Parathyroid adenoma (tissue), 2 donors: ENCODE measurements at regions not wholly inside any gene's neighbourhood (a gene's known extent, or its start where the extent isn't known, plus 50 kb on each side); places are given as distances from the start of the nearest gene placed in this dataset.

Experiments
- H2AFZ ChIP-seq: fragments of 300-600 bp; sonication (generic); one replicate; pipeline ENCODE4 v1.7.0; 2017; ENCODE audit warnings: antibody characterized with exemption, mild to moderate bottlenecking
- H3K27ac ChIP-seq: fragments of 300-600 bp; sonication (generic); one replicate; pipeline ENCODE4 v1.7.0; 2017
- H3K27me3 ChIP-seq: fragments of 300-600 bp; sonication (generic); one replicate; pipeline ENCODE4 v1.7.0; 2017; ENCODE audit warnings: low read length; ENCODE audit not compliant: control insufficient read depth, insufficient read depth
- H3K36me3 ChIP-seq: fragments of 300-600 bp; sonication (generic); one replicate; pipeline ENCODE4 v1.7.0; 2017; ENCODE audit warnings: low read length; ENCODE audit not compliant: control insufficient read depth, insufficient read depth
- H3K4me1 ChIP-seq: fragments of 300-600 bp; sonication (generic); one replicate; pipeline ENCODE4 v1.7.0; 2017; ENCODE audit warnings: control low read depth
- H3K4me2 ChIP-seq: fragments of 300-600 bp; sonication (generic); one replicate; pipeline ENCODE4 v1.7.0; 2017; ENCODE audit warnings: low read length
- H3K4me3 ChIP-seq: fragments of 300-600 bp; sonication (generic); one replicate; pipeline ENCODE4 v1.7.0; 2017; ENCODE audit warnings: low read depth, low read length
- H3K79me2 ChIP-seq: fragments of 300-600 bp; sonication (generic); one replicate; pipeline ENCODE4 v1.7.0; 2017; ENCODE audit warnings: control low read depth
- H3K9ac ChIP-seq: fragments of 300-600 bp; sonication (generic); one replicate; pipeline ENCODE4 v1.7.0; 2017; ENCODE audit warnings: mild to moderate bottlenecking
- H3K9me3 ChIP-seq: fragments of 300-600 bp; sonication (generic); one replicate; pipeline ENCODE4 v1.7.0; 2017; ENCODE audit warnings: low read length; ENCODE audit not compliant: control insufficient read depth
- TF ChIP-seq, protein P1 (sequence below): fragments of 300-600 bp; sonication (generic); IDR thresholded peaks from one replicate; pipeline ENCODE4 v1.7.0; 2017; ENCODE audit warnings: antibody characterized with exemption, mild to moderate bottlenecking
- donor health status: primary hyperparathyroidism.

GRCh38 chr4:18777190-18777930, 755.8 kb upstream of the LCORL start:
- H3K4me1 ChIP-seq = no peaks in the 10 kb centered on the region
- no peak overlapping the region for H3K4me3 ChIP-seq
- no peaks in the 10 kb centered on the region for H3K9me3 ChIP-seq
- TF ChIP-seq, protein P1, sequence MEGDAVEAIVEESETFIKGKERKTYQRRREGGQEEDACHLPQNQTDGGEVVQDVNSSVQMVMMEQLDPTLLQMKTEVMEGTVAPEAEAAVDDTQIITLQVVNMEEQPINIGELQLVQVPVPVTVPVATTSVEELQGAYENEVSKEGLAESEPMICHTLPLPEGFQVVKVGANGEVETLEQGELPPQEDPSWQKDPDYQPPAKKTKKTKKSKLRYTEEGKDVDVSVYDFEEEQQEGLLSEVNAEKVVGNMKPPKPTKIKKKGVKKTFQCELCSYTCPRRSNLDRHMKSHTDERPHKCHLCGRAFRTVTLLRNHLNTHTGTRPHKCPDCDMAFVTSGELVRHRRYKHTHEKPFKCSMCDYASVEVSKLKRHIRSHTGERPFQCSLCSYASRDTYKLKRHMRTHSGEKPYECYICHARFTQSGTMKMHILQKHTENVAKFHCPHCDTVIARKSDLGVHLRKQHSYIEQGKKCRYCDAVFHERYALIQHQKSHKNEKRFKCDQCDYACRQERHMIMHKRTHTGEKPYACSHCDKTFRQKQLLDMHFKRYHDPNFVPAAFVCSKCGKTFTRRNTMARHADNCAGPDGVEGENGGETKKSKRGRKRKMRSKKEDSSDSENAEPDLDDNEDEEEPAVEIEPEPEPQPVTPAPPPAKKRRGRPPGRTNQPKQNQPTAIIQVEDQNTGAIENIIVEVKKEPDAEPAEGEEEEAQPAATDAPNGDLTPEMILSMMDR = no peak
- no peak overlapping the region for H3K4me2 ChIP-seq
- no peak overlapping the region for H3K9ac ChIP-seq
- H3K36me3 ChIP-seq = no peaks in the 10 kb centered on the region
- no peaks in the 10 kb centered on the region for H3K79me2 ChIP-seq
- no peak overlapping the region for H2AFZ ChIP-seq
- no peak overlapping the region for H3K27ac ChIP-seq
- no peaks in the 10 kb centered on the region for H3K27me3 ChIP-seq

- H3K27ac ChIP-seq = no peak overlapping the region
- no peak overlapping the region for H3K4me2 ChIP-seq
- TF ChIP-seq, protein P1 = no peak
- H2AFZ ChIP-seq = no peak overlapping the region
- H3K79me2 ChIP-seq = no peaks in the 10 kb centered on the region
- H3K4me3 ChIP-seq = no peak overlapping the region
- no peak overlapping the region for H3K9ac ChIP-seq
- no peaks in the 10 kb centered on the region for H3K27me3 ChIP-seq
- peaks cover 2% of the 10 kb centered on the region for H3K4me1 ChIP-seq
- H3K9me3 ChIP-seq = no peaks in the 10 kb centered on the region
- no peaks in the 10 kb centered on the region for H3K36me3 ChIP-seq
Measured at GRCh38 chr4:18767921-18768320, 746.4 kb upstream of the LCORL start.

DNA sequence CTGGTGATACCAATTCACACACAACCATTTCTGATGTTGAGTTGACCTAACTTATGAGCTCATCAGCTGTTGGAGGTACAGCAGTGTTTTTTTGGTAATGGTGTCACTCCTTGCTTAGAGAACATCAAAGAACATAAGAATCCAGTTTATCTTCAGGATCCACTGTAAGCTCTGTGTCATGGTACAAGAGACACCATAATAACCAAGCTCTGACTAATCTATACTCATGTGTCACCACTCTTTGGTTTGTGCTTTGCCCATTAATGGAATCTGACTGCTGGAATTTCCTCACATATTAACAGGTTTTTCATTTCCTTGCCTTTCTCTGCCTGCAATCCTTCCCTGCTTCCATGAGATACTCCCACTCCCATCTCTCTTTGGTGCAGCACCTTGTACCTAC, 735.1 kb upstream of the LCORL start:
- Histone ChIP-seq H2AFZ (no peak overlapping the region), H3K79me2 (no peaks in the 10 kb centered on the region), H3K4me3 (no peak overlapping the region), H3K9me3 (no peaks in the 10 kb centered on the region), H3K4me1 (no peaks in the 10 kb centered on the region), H3K4me2 (no peak overlapping the region), H3K36me3 (no peaks in the 10 kb centered on the region), H3K27me3 (no peaks in the 10 kb centered on the region), H3K9ac (no peak overlapping the region), H3K27ac (no peak overlapping the region)
- TF ChIP-seq, protein P1 = no peak

GRCh38 chr4:18754180-18754579, 732.6 kb upstream of the LCORL start:
- Histone ChIP-seq H3K9ac (no peak overlapping the region), H3K9me3 (no peaks in the 10 kb centered on the region), H3K36me3 (no peaks in the 10 kb centered on the region), H3K4me3 (no peak overlapping the region), H3K79me2 (no peaks in the 10 kb centered on the region), H3K4me1 (no peaks in the 10 kb centered on the region), H3K4me2 (no peak overlapping the region), H2AFZ (no peak overlapping the region), H3K27me3 (no peaks in the 10 kb centered on the region), H3K27ac (no peak overlapping the region)
- TF ChIP-seq, protein P1 = no peak

DNA sequence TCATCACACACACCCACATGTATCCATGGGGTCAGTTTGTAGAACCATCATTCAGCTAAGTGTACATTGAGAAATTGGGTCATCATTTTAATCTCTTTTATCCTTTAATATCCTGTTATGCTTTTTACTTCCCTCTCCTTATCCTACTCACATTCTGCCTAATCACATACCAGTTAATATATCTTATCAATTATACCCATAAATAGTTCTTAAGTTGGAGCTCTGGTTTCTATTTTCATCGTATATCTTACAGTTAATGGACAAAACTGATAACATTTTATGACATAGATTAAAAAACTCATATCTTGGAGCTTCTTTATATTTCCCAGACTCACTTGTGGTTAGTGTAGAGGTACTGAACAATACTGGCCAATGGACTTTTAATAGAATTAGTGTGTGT, 729.5 kb upstream of the LCORL start:
- Histone ChIP-seq H3K27ac (no peak overlapping the region), H3K4me3 (no peak overlapping the region), H3K9me3 (no peaks in the 10 kb centered on the region), H2AFZ (no peak overlapping the region), H3K79me2 (no peaks in the 10 kb centered on the region), H3K9ac (no peak overlapping the region), H3K4me1 (no peaks in the 10 kb centered on the region), H3K36me3 (no peaks in the 10 kb centered on the region), H3K4me2 (no peak overlapping the region), H3K27me3 (no peaks in the 10 kb centered on the region)
- TF ChIP-seq, protein P1 = no peak
